H1 (cell line): ENCODE measurements at regions not wholly inside any gene's neighbourhood (a gene's known extent, or its start where the extent isn't known, plus 50 kb on each side); places are given as distances from the start of the nearest gene placed in this dataset.

Experiments
- CHD1 ChIP-seq: IDR thresholded peaks from 2 replicates; pipeline ENCODE4 v1.6.1; 2012; ENCODE audit warnings: low read depth, low read length, improper control_type of control experiment
- CREB1 ChIP-seq: IDR thresholded peaks from 2 replicates; pipeline ENCODE4 v1.6.1; 2012; ENCODE audit warnings: inconsistent platforms
- EP300 ChIP-seq, 2 experiments: IDR thresholded peaks; 1 replicate in 1 of 2; 2 replicates in 1 of 2; pipeline ENCODE4 v1.6.1; 2011 to 2012; ENCODE audit warnings: low read depth in 2 of 2, low read length in 2 of 2, mild to moderate bottlenecking in 2 of 2, borderline replicate concordance in 1 of 2, inconsistent platforms in 1 of 2, moderate library complexity in 1 of 2
- KDM5A ChIP-seq: fragments of 200-600 bp; IDR thresholded peaks from 2 replicates; pipeline ENCODE4 v1.7.1; 2012; ENCODE audit warnings: mild to moderate bottlenecking, low read length, inconsistent platforms, mixed read lengths
- MAFK ChIP-seq: IDR thresholded peaks from 2 replicates; pipeline ENCODE4 v1.6.1; 2012; ENCODE audit warnings: low read depth, mild to moderate bottlenecking, improper control_type of control experiment, low read length
- SRF ChIP-seq: IDR thresholded peaks from 2 replicates; pipeline ENCODE4 v1.6.1; 2011; ENCODE audit warnings: mild to moderate bottlenecking, low read depth, low read length, moderate library complexity
- TF ChIP-seq, protein P1 (sequence below): IDR thresholded peaks from 2 replicates; pipeline ENCODE4 v1.6.1; 2011; ENCODE audit warnings: low read length, improper control_type of control experiment
- TF ChIP-seq, protein P2 (sequence below), 3 experiments: IDR thresholded peaks; 1 replicate in 2 of 3; 2 replicates in 1 of 3; pipeline versions ENCODE4 v1.5.1 to v1.6.1; 2011; ENCODE audit warnings: low read length in 3 of 3, mild to moderate bottlenecking in 3 of 3, inconsistent platforms in 2 of 3, low read depth in 1 of 3, moderate library complexity in 1 of 3; ENCODE audit not compliant: insufficient read depth in 1 of 3; ENCODE audit errors: control extremely low read depth in 1 of 3

DNA sequence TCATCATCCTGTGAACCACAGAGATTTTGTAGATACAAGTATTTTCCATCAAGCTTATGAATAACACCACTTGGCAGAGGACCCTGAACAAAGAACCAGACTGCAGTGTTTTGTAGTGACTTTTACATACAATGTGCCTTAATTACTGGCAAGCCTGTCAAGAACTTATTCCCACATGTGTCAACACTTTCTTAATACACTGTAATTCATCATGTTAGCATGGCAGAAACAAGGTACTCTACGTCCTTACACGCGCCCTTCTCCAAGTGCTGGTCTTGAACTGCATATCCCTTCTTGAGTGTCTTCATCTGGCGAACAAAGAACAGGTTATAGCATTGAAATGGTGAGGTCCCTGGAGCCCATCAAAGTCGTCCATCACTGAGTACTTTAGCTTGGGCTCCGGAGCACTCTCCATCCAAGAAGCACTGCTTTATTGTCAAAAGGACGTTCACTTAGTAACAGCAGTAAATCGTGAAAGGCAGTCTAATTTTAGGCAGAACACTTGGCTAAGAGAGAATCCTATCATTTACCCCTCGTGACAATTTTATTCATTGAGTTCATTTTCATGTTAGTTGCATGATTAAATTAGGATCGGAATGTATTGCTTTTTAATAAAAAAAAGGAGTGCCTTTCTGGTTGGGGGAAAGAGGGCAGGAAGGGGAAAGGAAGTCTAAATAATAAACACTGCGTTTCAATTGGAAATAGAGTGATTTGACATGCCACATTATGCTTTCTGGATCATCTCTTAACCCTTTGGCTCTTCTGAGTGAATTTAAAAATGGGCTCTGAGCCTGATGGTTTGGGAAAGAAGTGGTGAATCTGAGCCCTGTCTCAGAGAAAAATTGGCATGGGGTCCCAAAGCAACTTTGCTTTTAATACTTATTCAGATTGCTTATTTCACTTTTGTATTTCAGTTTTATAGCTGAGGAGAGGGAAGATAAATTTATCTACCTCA lies 376.1 kb downstream of the DLEU7 start:
- TF ChIP-seq, protein P1, sequence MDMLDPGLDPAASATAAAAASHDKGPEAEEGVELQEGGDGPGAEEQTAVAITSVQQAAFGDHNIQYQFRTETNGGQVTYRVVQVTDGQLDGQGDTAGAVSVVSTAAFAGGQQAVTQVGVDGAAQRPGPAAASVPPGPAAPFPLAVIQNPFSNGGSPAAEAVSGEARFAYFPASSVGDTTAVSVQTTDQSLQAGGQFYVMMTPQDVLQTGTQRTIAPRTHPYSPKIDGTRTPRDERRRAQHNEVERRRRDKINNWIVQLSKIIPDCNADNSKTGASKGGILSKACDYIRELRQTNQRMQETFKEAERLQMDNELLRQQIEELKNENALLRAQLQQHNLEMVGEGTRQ, result no peak
- TF ChIP-seq SRF (no peak), EP300 (IDR thresholded peaks at IDR 0.05; ENCODE audit: borderline replicate concordance in 1 of 2, low read depth in 2 of 2, low read length in 2 of 2) (no peak), KDM5A (no peak), CREB1 (no peak), CHD1 (no peak), MAFK (no peak)
- TF ChIP-seq, protein P2, sequence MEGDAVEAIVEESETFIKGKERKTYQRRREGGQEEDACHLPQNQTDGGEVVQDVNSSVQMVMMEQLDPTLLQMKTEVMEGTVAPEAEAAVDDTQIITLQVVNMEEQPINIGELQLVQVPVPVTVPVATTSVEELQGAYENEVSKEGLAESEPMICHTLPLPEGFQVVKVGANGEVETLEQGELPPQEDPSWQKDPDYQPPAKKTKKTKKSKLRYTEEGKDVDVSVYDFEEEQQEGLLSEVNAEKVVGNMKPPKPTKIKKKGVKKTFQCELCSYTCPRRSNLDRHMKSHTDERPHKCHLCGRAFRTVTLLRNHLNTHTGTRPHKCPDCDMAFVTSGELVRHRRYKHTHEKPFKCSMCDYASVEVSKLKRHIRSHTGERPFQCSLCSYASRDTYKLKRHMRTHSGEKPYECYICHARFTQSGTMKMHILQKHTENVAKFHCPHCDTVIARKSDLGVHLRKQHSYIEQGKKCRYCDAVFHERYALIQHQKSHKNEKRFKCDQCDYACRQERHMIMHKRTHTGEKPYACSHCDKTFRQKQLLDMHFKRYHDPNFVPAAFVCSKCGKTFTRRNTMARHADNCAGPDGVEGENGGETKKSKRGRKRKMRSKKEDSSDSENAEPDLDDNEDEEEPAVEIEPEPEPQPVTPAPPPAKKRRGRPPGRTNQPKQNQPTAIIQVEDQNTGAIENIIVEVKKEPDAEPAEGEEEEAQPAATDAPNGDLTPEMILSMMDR (IDR thresholded peaks at IDR 0.05; ENCODE audit: control extremely low read depth in 1 of 3, insufficient read depth in 1 of 3, low read depth in 1 of 3, low read length in 3 of 3), result no peak
